HCT116 (cell line): ENCODE measurements at regions not wholly inside any gene's neighbourhood (a gene's known extent, or its start where the extent isn't known, plus 50 kb on each side); places are given as distances from the start of the nearest gene placed in this dataset.

ENCODE experiments used
- ATAC-seq: fragments of 200-7000 bp; cut with Tn5 transposase; 2 replicates; pipeline ENCODE4 v1.9.1; 2020; ENCODE audit warnings: mild to moderate bottlenecking, moderate library complexity
- BruUV-seq: library from RNA; stranded (reverse); fragments of 400-500 nt; replicated peaks from 2 replicates; lab custom pipeline; 2021; lab: Mats Ljungman, UMichigan
- CTCF ChIA-PET: fragments of 300-600 bp; sonication (Branson Sonifier 250); formaldehyde crosslinking; loops from one replicate; lab custom pipeline; 2021; ENCODE audit warnings: antibody characterized with exemption; lab: Charles Lee
- POLR2A ChIA-PET: fragments of 300-600, 350-600 bp; sonication (Branson Sonifier 250); formaldehyde crosslinking; loops from one replicate; lab custom pipeline; 2021; ENCODE audit warnings: antibody characterized with exemption; lab: Charles Lee
- RAD21 ChIA-PET, 2 experiments: fragments of 300-600 bp; sonication (Branson Sonifier 250); formaldehyde crosslinking; loops; one replicate each; lab custom pipeline; 2023; ENCODE audit warnings: low total read pairs in 2 of 2; ENCODE audit not compliant: uncharacterized antibody in 2 of 2, unreplicated experiment in 2 of 2, low non-redundant PET in 1 of 2; lab: Charles Lee
- DNase-seq: peaks from one replicate; pipeline ENCODE4 v3.0.0-alpha.2; 2010; ENCODE audit warnings: low read depth, low spot score
- H2AFZ ChIP-seq: fragments of 200-600 bp; shearing (Covaris generic), sonication (generic); 2 replicates; pipeline ENCODE4 v1.6.1; 2017; ENCODE audit warnings: low read depth, mixed run types, mixed read lengths, antibody characterized with exemption, low read length; ENCODE audit not compliant: poor library complexity, severe bottlenecking
- H3K27ac ChIP-seq: 2 replicates; pipeline ENCODE4 v1.5.1; 2012; ENCODE audit warnings: low read depth, low read length
- H3K27me3 ChIP-seq: fragments of 200-600 bp; sonication (generic); 2 replicates; pipeline ENCODE4 v1.6.1; 2016; ENCODE audit warnings: mixed run types, low read length, mixed read lengths; ENCODE audit not compliant: insufficient read depth
- H3K36me3 ChIP-seq, 2 experiments: fragments of 200-500 bp in 1 of 2; fragments of 200-600 bp in 1 of 2; sonication (Bioruptor generic) in 1 of 2; sonication (generic) in 1 of 2; 2 replicates each; pipeline versions ENCODE4 v1.5.1 to v1.6.1; 2014 to 2016; ENCODE audit warnings: low read length in 2 of 2, inconsistent platforms in 1 of 2, mixed read lengths in 1 of 2, mixed run types in 1 of 2; ENCODE audit not compliant: insufficient read depth in 2 of 2, control insufficient read depth in 1 of 2
- H3K4me1 ChIP-seq, 2 experiments: fragments of 200-600 bp in 1 of 2; sonication (generic) in 1 of 2; 2 replicates each; pipeline versions ENCODE4 v1.5.1 to v1.6.1; 2012 to 2017; ENCODE audit warnings: low read length in 2 of 2, inconsistent platforms in 1 of 2, mild to moderate bottlenecking in 1 of 2, mixed read lengths in 1 of 2, mixed run types in 1 of 2, moderate library complexity in 1 of 2; ENCODE audit not compliant: insufficient read depth in 2 of 2, control insufficient read depth in 1 of 2
- H3K4me2 ChIP-seq: fragments of 200-600 bp; sonication (generic); 2 replicates; pipeline ENCODE4 v1.6.1; 2017; ENCODE audit warnings: mixed run types, low read length, mixed read lengths
- H3K4me3 ChIP-seq, 2 experiments: fragments of 200-600 bp in 1 of 2; sonication (generic) in 1 of 2; replicated peaks in 1 of 2; 2 replicates each; pipeline ENCODE4 v1.5.1; 2011 to 2016; ENCODE audit warnings: low read length in 2 of 2, control low read depth in 1 of 2, low read depth in 1 of 2, mild to moderate bottlenecking in 1 of 2, mixed read lengths in 1 of 2, mixed run types in 1 of 2
- H3K79me2 ChIP-seq: fragments of 200-600 bp; sonication (generic); 2 replicates; pipeline ENCODE4 v1.6.1; 2017; ENCODE audit warnings: mild to moderate bottlenecking, mixed run types, low read length, moderate library complexity, mixed read lengths; ENCODE audit not compliant: insufficient read depth
- H3K9ac ChIP-seq: fragments of 200-600 bp; sonication (generic); 2 replicates; pipeline ENCODE4 v1.6.1; 2016; ENCODE audit warnings: low read length, mixed read lengths
- H3K9me2 ChIP-seq: fragments of 200-600 bp; sonication (generic), shearing (Covaris generic); 2 replicates; pipeline ENCODE4 v1.6.1; 2017; ENCODE audit warnings: mixed run types, mild to moderate bottlenecking, moderate library complexity; ENCODE audit not compliant: insufficient read depth
- H3K9me3 ChIP-seq, 2 experiments: fragments of 200-500 bp in 1 of 2; fragments of 200-600 bp in 1 of 2; sonication (Bioruptor generic) in 1 of 2; sonication (generic) in 1 of 2; 2 replicates each; pipeline ENCODE4 v1.6.1; 2014 to 2017; ENCODE audit warnings: low read length in 2 of 2, mixed read lengths in 2 of 2, inconsistent platforms in 1 of 2, low read depth in 1 of 2, mild to moderate bottlenecking in 1 of 2, mixed run types in 1 of 2, moderate library complexity in 1 of 2; ENCODE audit not compliant: control insufficient read depth in 1 of 2, insufficient read depth in 1 of 2
- H4K20me1 ChIP-seq: fragments of 200-600 bp; sonication (generic), shearing (Covaris generic); 2 replicates; pipeline ENCODE4 v1.6.1; 2017; ENCODE audit warnings: mixed run types, mild to moderate bottlenecking, moderate library complexity; ENCODE audit not compliant: insufficient read depth
- FOSL1 ChIP-seq: IDR thresholded peaks from 2 replicates; pipeline ENCODE4 v1.6.1; 2012; ENCODE audit warnings: low read depth
- JUND ChIP-seq: IDR thresholded peaks from 2 replicates; pipeline ENCODE4 v1.6.1; 2012
- POLR2A ChIP-seq: IDR thresholded peaks from 2 replicates; pipeline ENCODE4 v1.7.0; 2011; ENCODE audit warnings: borderline replicate concordance; ENCODE audit not compliant: insufficient read depth, insufficient read length; ENCODE audit errors: extremely low read depth
- POLR2AphosphoS5 ChIP-seq: IDR thresholded peaks from 2 replicates; pipeline ENCODE4 v1.6.1; 2011; ENCODE audit warnings: mild to moderate bottlenecking, low read depth, low read length, moderate library complexity
- RAD21 ChIP-seq: IDR thresholded peaks from 2 replicates; pipeline ENCODE4 v1.6.1; 2012; ENCODE audit warnings: low read depth, mild to moderate bottlenecking
- SP1 ChIP-seq: IDR thresholded peaks from 2 replicates; pipeline ENCODE4 v1.6.1; 2012; ENCODE audit warnings: low read depth
- TCF7L2 ChIP-seq: IDR thresholded peaks from 2 replicates; pipeline ENCODE4 v1.7.0; 2011; ENCODE audit warnings: borderline replicate concordance, inconsistent platforms; ENCODE audit not compliant: insufficient read depth, insufficient read length; ENCODE audit errors: extremely low read depth
- YY1 ChIP-seq: IDR thresholded peaks from 2 replicates; pipeline ENCODE4 v1.6.1; 2011; ENCODE audit warnings: low read length, low read depth, moderate library complexity, mild to moderate bottlenecking; ENCODE audit not compliant: insufficient replicate concordance; ENCODE audit errors: extremely low read depth
- ZNF274 ChIP-seq: fragments of 200-500 bp; sonication (Bioruptor generic); IDR thresholded peaks from 2 replicates; pipeline ENCODE4 v1.6.1; 2014; ENCODE audit warnings: mild to moderate bottlenecking, low read depth, low read length, inconsistent platforms
- intact Hi-C: fragments of 100-400 bp; cut with micrococcal nuclease; formaldehyde crosslinking; loops from 2 replicates; pipeline ENCODE4 v1.10.0; 2022
- TF ChIP-seq, protein P1 (sequence below): IDR thresholded peaks from 2 replicates; pipeline ENCODE4 v1.6.1; 2012; ENCODE audit warnings: low read depth

DNA sequence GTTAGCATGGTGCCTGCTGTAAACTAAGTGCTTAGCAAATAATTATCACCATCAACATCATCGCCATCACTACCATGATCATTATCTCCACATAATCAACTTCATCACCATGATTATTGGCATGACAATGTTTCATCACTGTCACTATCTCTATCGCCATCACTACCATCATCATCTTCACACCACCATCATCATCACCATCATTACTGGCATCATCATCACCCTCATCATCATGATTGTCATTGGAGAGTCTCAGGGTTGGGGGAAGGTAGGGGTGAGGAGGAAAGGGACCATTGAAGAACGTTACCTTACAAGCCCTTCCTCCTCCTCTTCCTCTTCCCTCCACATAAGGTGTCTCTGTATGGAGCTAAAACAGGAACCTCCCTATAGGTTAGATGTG, 54.9 kb upstream of the GPR26 start:
- H3K9ac ChIP-seq: no peak overlapping the region
- H3K4me1 ChIP-seq: no peaks in the 10 kb centered on the region
- ChIA-PET CTCF (no interaction called here), RAD21 (no interaction called here), POLR2A (no interaction called here)
- H3K9me2 ChIP-seq: no peaks in the 10 kb centered on the region
- no peaks in the 10 kb centered on the region for H4K20me1 ChIP-seq
- ATAC-seq: no peak
- H3K79me2 ChIP-seq: no peaks in the 10 kb centered on the region
- no peak for DNase-seq
- H3K27me3 ChIP-seq: peaks cover 65% of the 10 kb centered on the region
- H2AFZ ChIP-seq: no peak overlapping the region
- no peak overlapping the region for H3K4me2 ChIP-seq
- H3K36me3 ChIP-seq: no peaks in the 10 kb centered on the region
- H3K4me3 ChIP-seq: no peak overlapping the region
- H3K9me3 ChIP-seq: no peaks in the 10 kb centered on the region
- intact Hi-C loops: no loop called here
- no peak overlapping the region for H3K27ac ChIP-seq
- TF ChIP-seq JUND (no peak), YY1 (no peak), RAD21 (no peak), TCF7L2 (no peak), SP1 (no peak), POLR2A (no peak), ZNF274 (no peak), FOSL1 (no peak), POLR2AphosphoS5 (no peak)
- TF ChIP-seq, protein P1, sequence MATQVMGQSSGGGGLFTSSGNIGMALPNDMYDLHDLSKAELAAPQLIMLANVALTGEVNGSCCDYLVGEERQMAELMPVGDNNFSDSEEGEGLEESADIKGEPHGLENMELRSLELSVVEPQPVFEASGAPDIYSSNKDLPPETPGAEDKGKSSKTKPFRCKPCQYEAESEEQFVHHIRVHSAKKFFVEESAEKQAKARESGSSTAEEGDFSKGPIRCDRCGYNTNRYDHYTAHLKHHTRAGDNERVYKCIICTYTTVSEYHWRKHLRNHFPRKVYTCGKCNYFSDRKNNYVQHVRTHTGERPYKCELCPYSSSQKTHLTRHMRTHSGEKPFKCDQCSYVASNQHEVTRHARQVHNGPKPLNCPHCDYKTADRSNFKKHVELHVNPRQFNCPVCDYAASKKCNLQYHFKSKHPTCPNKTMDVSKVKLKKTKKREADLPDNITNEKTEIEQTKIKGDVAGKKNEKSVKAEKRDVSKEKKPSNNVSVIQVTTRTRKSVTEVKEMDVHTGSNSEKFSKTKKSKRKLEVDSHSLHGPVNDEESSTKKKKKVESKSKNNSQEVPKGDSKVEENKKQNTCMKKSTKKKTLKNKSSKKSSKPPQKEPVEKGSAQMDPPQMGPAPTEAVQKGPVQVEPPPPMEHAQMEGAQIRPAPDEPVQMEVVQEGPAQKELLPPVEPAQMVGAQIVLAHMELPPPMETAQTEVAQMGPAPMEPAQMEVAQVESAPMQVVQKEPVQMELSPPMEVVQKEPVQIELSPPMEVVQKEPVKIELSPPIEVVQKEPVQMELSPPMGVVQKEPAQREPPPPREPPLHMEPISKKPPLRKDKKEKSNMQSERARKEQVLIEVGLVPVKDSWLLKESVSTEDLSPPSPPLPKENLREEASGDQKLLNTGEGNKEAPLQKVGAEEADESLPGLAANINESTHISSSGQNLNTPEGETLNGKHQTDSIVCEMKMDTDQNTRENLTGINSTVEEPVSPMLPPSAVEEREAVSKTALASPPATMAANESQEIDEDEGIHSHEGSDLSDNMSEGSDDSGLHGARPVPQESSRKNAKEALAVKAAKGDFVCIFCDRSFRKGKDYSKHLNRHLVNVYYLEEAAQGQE: no peak
- no TSS peak for BruUV-seq
